ENCODE measurements at regions not wholly inside any gene's neighbourhood (a gene's known extent, or its start where the extent isn't known, plus 50 kb on each side); places are given as distances from the start of the nearest gene placed in this dataset.
A peak's percentile ranks its signal among the peaks of the same experiment; 100 is the strongest.

DNA sequence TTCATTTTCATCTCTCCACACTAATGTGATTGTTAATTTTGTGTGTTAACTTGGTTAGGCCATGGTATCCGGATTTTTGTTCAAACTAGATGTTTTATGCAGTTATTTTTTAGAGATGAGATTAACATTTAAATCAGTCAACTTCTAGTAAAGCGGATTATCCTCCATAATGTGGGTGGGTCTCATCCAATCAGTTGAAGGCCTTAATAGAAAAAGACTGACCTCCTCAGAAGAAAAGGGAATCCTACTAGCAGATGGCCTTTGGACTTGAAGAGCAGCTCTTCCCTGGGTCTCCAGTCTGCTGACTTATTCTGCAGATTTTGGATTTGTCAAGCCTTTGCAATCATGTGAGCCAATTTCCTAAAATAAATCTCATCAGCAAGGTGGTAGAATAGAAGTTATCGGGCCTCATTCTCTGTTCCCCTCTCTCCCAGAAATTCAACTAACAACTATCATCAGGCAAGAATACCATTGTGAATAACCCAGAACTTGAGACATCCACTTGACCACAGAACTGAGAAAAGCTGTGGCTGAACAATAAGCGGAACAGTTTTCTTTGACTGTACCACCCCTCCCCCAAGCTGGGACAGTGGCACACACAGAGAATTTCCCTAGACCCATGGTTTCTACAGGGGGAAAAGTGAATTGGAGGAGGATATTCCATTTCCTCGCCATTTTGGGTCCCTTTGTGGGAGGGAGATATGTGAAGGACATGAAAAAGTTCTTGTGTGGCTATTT, 323.0 kb downstream of the UTRN start:
- ATAC-seq (no peak), DNase-seq (ENCODE audit: low read depth, low spot score) (no peak)
- Histone ChIP-seq H3K9me3 (ENCODE audit: control insufficient read depth, insufficient read depth, low read depth, low read length) (no peaks in the 10 kb centered on the region), H3K36me3 (ENCODE audit: control insufficient read depth, insufficient read depth, low read length) (no peaks in the 10 kb centered on the region), H3K4me1 (ENCODE audit: control insufficient read depth, insufficient read depth, low read length) (no peaks in the 10 kb centered on the region), H3K27ac (ENCODE audit: low read length) (no peak overlapping the region), H3K27me3 (ENCODE audit: control insufficient read depth, insufficient read depth, low read length) (no peaks in the 10 kb centered on the region), H3K4me3 (ENCODE audit: low read depth in 2 of 2, low read length in 2 of 2) (no peak overlapping the region)
- TF ChIP-seq, protein P1, sequence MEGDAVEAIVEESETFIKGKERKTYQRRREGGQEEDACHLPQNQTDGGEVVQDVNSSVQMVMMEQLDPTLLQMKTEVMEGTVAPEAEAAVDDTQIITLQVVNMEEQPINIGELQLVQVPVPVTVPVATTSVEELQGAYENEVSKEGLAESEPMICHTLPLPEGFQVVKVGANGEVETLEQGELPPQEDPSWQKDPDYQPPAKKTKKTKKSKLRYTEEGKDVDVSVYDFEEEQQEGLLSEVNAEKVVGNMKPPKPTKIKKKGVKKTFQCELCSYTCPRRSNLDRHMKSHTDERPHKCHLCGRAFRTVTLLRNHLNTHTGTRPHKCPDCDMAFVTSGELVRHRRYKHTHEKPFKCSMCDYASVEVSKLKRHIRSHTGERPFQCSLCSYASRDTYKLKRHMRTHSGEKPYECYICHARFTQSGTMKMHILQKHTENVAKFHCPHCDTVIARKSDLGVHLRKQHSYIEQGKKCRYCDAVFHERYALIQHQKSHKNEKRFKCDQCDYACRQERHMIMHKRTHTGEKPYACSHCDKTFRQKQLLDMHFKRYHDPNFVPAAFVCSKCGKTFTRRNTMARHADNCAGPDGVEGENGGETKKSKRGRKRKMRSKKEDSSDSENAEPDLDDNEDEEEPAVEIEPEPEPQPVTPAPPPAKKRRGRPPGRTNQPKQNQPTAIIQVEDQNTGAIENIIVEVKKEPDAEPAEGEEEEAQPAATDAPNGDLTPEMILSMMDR (IDR thresholded peaks at IDR 0.05): no peak
- TF ChIP-seq SIN3A (IDR thresholded peaks at IDR 0.05; ENCODE audit: borderline replicate concordance, insufficient read depth, low read depth, low read length): no peak
- POLR2A ChIA-PET: no interaction called here
- intact Hi-C loops (cut with micrococcal nuclease; ENCODE audit: unreplicated experiment): no loop called here
- in situ Hi-C loops (cut with HindIII; ENCODE audit: low pct_unique_long_range_greater_than_20kb, low sequenced_read_pairs): no loop called here
- CTCF ChIA-PET: no interaction called here
- no TSS peak for BruUV-seq (replicated peaks)

DNA sequence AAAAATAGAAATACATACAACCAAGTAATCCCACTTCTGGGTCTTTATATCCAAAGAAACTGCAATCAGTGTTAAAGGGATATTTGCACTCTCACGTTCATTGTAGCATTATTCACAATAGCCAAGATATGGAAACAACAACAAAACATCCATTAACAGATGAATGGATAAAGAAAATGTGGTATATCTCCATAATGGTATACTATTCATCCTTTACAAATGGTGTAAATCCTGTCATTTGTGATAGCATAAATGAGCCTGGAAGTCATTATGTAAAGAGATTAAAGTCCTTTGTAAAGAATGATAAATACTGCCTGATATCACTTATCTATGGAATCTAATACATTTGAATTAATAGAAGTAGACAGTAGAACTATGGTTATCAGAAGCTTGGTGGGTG, 327.7 kb downstream of the UTRN start:
- no peaks in the 10 kb centered on the region for H3K9me3 ChIP-seq (ENCODE audit: control insufficient read depth, insufficient read depth, low read depth, low read length)
- intact Hi-C loops (cut with micrococcal nuclease; ENCODE audit: unreplicated experiment) (no loop called here), in situ Hi-C loops (cut with HindIII; ENCODE audit: low pct_unique_long_range_greater_than_20kb, low sequenced_read_pairs) (no loop called here)
- no peaks in the 10 kb centered on the region for H3K4me1 ChIP-seq (ENCODE audit: control insufficient read depth, insufficient read depth, low read length)
- no peak for TF ChIP-seq TCF7L2 (IDR thresholded peaks at IDR 0.05; ENCODE audit: low read depth, low read length)
- TF ChIP-seq, protein P1 (IDR thresholded peaks at IDR 0.05): no peak
- no peak for TF ChIP-seq POLR2AphosphoS5 (IDR thresholded peaks at IDR 0.05; ENCODE audit: low read depth, low read length)
- TF ChIP-seq SIN3A (IDR thresholded peaks at IDR 0.05; ENCODE audit: borderline replicate concordance, insufficient read depth, low read depth, low read length): no peak
- no peak overlapping the region for H3K4me3 ChIP-seq (ENCODE audit: low read depth in 2 of 2, low read length in 2 of 2)
- POLR2A ChIA-PET: no interaction called here
- DNase-seq (ENCODE audit: low read depth, low spot score) (no peak), ATAC-seq (no peak)
- no peaks in the 10 kb centered on the region for H3K36me3 ChIP-seq (ENCODE audit: control insufficient read depth, insufficient read depth, low read length)
- BruUV-seq (replicated peaks): no TSS peak
- no peaks in the 10 kb centered on the region for H3K27me3 ChIP-seq (ENCODE audit: control insufficient read depth, insufficient read depth, low read length)
- CTCF ChIA-PET: no interaction called here
- no peak overlapping the region for H3K27ac ChIP-seq (ENCODE audit: low read length)

DNA sequence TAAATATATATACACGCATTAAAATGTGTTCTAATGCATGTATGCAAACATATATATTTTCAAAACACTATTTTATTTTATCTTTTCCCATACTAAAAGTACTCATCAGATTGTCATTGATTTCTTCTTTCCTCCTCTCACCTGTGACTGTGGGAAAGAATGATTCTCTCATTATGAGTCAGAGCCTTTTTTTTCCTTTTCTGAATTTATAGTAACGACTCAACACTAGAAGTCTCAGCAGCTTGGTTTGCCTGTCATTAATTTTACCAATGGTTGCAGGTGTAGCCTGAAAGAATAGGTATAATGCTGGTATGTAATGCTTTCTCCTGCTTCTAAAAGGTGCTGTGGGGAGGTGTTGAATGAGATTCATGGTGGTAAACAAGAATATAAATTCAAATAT, 328.7 kb downstream of the UTRN start:
- Histone ChIP-seq H3K9me3 (ENCODE audit: control insufficient read depth, insufficient read depth, low read depth, low read length) (no peaks in the 10 kb centered on the region), H3K4me3 (ENCODE audit: low read depth in 2 of 2, low read length in 2 of 2) (no peak overlapping the region), H3K4me1 (ENCODE audit: control insufficient read depth, insufficient read depth, low read length) (no peaks in the 10 kb centered on the region), H3K36me3 (ENCODE audit: control insufficient read depth, insufficient read depth, low read length) (no peaks in the 10 kb centered on the region), H3K27me3 (ENCODE audit: control insufficient read depth, insufficient read depth, low read length) (no peaks in the 10 kb centered on the region), H3K27ac (ENCODE audit: low read length) (no peak overlapping the region)
- DNase-seq (ENCODE audit: low read depth, low spot score): peak; percentile 12
- intact Hi-C loops (cut with micrococcal nuclease; ENCODE audit: unreplicated experiment) (no loop called here), in situ Hi-C loops (cut with HindIII; ENCODE audit: low pct_unique_long_range_greater_than_20kb, low sequenced_read_pairs) (no loop called here)
- no TSS peak for BruUV-seq (replicated peaks)
- ChIA-PET POLR2A (no interaction called here), CTCF (no interaction called here)
- no peak for ATAC-seq
- TF ChIP-seq, protein P1 (IDR thresholded peaks at IDR 0.05): no peak
- no peak for TF ChIP-seq TCF7L2 (IDR thresholded peaks at IDR 0.05; ENCODE audit: low read depth, low read length)
- TF ChIP-seq, protein P2, sequence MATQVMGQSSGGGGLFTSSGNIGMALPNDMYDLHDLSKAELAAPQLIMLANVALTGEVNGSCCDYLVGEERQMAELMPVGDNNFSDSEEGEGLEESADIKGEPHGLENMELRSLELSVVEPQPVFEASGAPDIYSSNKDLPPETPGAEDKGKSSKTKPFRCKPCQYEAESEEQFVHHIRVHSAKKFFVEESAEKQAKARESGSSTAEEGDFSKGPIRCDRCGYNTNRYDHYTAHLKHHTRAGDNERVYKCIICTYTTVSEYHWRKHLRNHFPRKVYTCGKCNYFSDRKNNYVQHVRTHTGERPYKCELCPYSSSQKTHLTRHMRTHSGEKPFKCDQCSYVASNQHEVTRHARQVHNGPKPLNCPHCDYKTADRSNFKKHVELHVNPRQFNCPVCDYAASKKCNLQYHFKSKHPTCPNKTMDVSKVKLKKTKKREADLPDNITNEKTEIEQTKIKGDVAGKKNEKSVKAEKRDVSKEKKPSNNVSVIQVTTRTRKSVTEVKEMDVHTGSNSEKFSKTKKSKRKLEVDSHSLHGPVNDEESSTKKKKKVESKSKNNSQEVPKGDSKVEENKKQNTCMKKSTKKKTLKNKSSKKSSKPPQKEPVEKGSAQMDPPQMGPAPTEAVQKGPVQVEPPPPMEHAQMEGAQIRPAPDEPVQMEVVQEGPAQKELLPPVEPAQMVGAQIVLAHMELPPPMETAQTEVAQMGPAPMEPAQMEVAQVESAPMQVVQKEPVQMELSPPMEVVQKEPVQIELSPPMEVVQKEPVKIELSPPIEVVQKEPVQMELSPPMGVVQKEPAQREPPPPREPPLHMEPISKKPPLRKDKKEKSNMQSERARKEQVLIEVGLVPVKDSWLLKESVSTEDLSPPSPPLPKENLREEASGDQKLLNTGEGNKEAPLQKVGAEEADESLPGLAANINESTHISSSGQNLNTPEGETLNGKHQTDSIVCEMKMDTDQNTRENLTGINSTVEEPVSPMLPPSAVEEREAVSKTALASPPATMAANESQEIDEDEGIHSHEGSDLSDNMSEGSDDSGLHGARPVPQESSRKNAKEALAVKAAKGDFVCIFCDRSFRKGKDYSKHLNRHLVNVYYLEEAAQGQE (IDR thresholded peaks at IDR 0.05; ENCODE audit: insufficient read depth in 1 of 2, low read depth in 2 of 2, low read length in 1 of 2): no peak
